Esophagus squamous epithelium (tissue), 5 donors: ENCODE measurements at regions not wholly inside any gene's neighbourhood (a gene's known extent, or its start where the extent isn't known, plus 50 kb on each side); places are given as distances from the start of the nearest gene placed in this dataset.

ENCODE experiments used
- DNase-seq: peaks from one replicate; lab custom pipeline; 2025; lab: John Stamatoyannopoulos, UW
- H3K27ac ChIP-seq, 4 donors: fragments of 200-600 bp; sonication (generic); one replicate each; pipeline ENCODE4 v1.5.1; 2016 to 2019; ENCODE audit warnings: mild to moderate bottlenecking in 1 of 4
- H3K27me3 ChIP-seq, 4 donors: fragments of 200-600 bp; sonication (generic); 1 replicate in 3 of 4; 2 replicates in 1 of 4; pipeline versions ENCODE4 v1.5.1 to v1.6.0; 2017 to 2021; ENCODE audit warnings: antibody characterized with exemption in 1 of 4
- H3K36me3 ChIP-seq, 3 donors: fragments of 200-600 bp; sonication (generic); one replicate each; pipeline ENCODE4 v1.5.1; 2016 to 2019
- H3K4me1 ChIP-seq, 3 donors: fragments of 200-600 bp; sonication (generic); one replicate each; pipeline ENCODE4 v1.5.1; 2017 to 2019
- H3K4me3 ChIP-seq, 4 donors: fragments of 200-600 bp; sonication (generic); 1 replicate in 3 of 4; 2 replicates in 1 of 4; pipeline ENCODE4 v1.5.1; 2016 to 2019; ENCODE audit warnings: mild to moderate bottlenecking in 2 of 4, moderate library complexity in 1 of 4
- H3K9me3 ChIP-seq, 3 donors: fragments of 200-600 bp; sonication (generic); one replicate each; pipeline ENCODE4 v1.5.1; 2016 to 2019
- CTCF ChIP-seq, 6 experiments: fragments of 450-650 bp in 4 of 6; fragments of 200-600 bp in 2 of 6; sonication (generic) in 2 of 6; IDR thresholded peaks; one replicate each; pipeline ENCODE4 v1.5.1; 2016 to 2019; ENCODE audit warnings: antibody characterized with exemption in 6 of 6, mild to moderate bottlenecking in 4 of 6, moderate library complexity in 4 of 6
- POLR2A ChIP-seq, 4 donors: fragments of 450-650 bp; IDR thresholded peaks; one replicate each; pipeline ENCODE4 v1.6.1; 2017; ENCODE audit warnings: antibody characterized with exemption in 4 of 4, mild to moderate bottlenecking in 4 of 4, moderate library complexity in 3 of 4
- WGBS, 2 donors: methylation state at CpG; one replicate each; pipeline ENCODE4 v1.1.5; 2018; 5-methylcytosine and 5-hydroxymethylcytosine counted together
- intact Hi-C: fragments of 100-400 bp; cut with DNase I; formaldehyde crosslinking; loops from one replicate; pipeline ENCODE4 v1.15.0; 2022
- donor health status: DM: yes; HTN: yes; CAD: no.

DNA sequence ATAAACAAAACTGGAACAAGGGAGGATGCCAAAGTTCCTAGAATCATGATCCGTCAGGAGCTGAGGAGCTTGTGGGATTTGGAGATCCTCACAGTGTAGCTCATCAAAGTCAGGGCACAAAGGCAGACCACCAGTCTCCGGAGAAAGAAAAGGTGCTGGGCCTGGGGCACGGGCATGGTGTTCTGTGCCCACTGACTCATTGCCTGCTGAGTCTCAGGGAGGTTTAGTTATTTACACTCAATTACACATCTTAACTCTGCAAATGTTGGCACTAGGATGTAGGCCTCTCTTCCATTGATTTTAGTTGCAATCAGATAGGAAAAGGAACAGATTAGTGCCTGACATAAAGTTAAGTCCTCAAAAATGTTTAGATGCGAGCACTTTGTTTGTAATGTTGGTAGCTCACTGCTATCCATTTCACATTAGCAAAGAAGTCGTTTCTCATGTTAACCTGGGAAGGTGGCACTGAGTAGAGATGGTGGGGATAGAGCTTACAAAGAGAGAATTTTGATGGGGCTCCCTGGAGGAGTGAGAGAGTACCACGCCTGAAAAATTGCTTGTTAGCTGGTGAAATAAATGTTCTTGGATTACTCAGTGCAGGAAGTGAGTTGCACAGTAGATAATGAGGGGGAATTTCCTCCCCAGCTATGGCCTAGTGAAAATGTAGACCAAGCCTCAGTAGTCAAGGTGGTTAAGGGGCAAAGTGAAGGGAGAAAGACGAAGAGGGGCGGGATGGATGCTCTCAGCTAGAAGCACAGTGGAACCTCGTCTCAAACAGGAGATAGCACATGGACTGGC, 109.5 kb upstream of the CD180 start:
- peak overlapping the region; percentile 39 to 86 (median 81) for H3K27ac ChIP-seq
- H3K27me3 ChIP-seq = no peaks in the 10 kb centered on the region
- no peak for TF ChIP-seq POLR2A (IDR thresholded peaks at IDR 0.05)
- TF ChIP-seq CTCF (IDR thresholded peaks at IDR 0.05) = no peak
- H3K4me3 ChIP-seq = no peak overlapping the region
- no peak for DNase-seq
- H3K4me1 ChIP-seq = peaks cover 13 to 48% (median 24%) of the 10 kb centered on the region in 3 donors
- 71 to 74% methylated on average over 9 of the region's 9 CpGs for WGBS, 2 donors
- H3K9me3 ChIP-seq = peaks cover 0 to 5% (median 0%) of the 10 kb centered on the region in 3 donors
- intact Hi-C loops = no loop called here
- H3K36me3 ChIP-seq = no peaks in the 10 kb centered on the region

GRCh38 chr5:67305401-67305800, 108.8 kb upstream of the CD180 start:
- 100% methylated on average over 1 of the region's 1 CpG for WGBS, 2 donors
- H3K36me3 ChIP-seq = no peaks in the 10 kb centered on the region
- peaks cover 16 to 55% (median 31%) of the 10 kb centered on the region in 3 donors for H3K4me1 ChIP-seq
- TF ChIP-seq CTCF (IDR thresholded peaks at IDR 0.05) (no peak), POLR2A (IDR thresholded peaks at IDR 0.05) (no peak)
- H3K4me3 ChIP-seq = no peak overlapping the region
- peaks cover 0 to 5% (median 0%) of the 10 kb centered on the region in 3 donors for H3K9me3 ChIP-seq
- no peak for DNase-seq
- peak overlapping the region; percentile 39 to 86 (median 81) for H3K27ac ChIP-seq
- intact Hi-C loops = no loop called here
- H3K27me3 ChIP-seq = no peaks in the 10 kb centered on the region

GRCh38 chr5:67303356-67303755, 106.8 kb upstream of the CD180 start:
- TF ChIP-seq CTCF (IDR thresholded peaks at IDR 0.05) (no peak), POLR2A (IDR thresholded peaks at IDR 0.05) (no peak)
- Histone ChIP-seq H3K4me3 (no peak overlapping the region), H3K4me1 (peaks cover 16 to 52% (median 36%) of the 10 kb centered on the region in 3 donors), H3K27me3 (no peaks in the 10 kb centered on the region), H3K36me3 (no peaks in the 10 kb centered on the region), H3K27ac (peak overlapping the region in 3 of 4 donors; percentile 64 to 89 (median 86)), H3K9me3 (no peaks in the 10 kb centered on the region)
- WGBS, 2 donors = 56 to 65% methylated on average over 2 to 3 of the region's 3 CpGs
- no peak for DNase-seq
- intact Hi-C loops = no loop called here

DNA sequence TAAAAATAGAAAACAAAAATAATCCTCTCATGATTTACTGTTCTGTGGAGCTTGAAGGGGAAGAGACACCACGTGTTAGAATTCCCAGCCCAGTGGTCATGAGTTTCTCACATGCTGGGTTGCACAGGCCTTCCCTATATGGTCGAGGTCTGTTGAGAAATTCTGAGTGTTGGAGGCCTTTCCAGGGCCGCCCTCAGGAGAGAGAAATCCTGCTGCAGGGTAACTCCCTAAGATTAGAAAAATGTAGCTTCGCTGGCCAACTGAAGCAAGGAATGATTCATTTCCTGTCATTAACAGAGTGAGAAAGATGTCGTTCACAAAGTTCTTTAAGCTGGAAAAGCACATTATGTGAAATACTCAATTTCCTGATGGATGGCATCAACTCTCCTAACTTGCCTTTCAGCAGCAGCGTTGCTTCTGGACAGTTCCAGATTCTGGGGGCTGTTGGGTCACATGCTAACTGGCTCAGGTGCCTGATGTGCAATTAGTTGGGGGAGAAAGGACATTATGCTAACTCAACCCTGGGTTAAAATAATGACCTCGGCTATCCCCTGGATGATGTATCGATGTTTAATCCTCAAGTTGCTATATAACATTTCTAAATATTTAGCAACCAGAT, 104.8 kb upstream of the CD180 start:
- Histone ChIP-seq H3K36me3 (no peaks in the 10 kb centered on the region), H3K4me3 (no peak overlapping the region), H3K27ac (peak overlapping the region; percentile 57 to 89 (median 86)), H3K27me3 (no peaks in the 10 kb centered on the region), H3K9me3 (no peaks in the 10 kb centered on the region), H3K4me1 (peaks cover 13 to 52% (median 33%) of the 10 kb centered on the region in 3 donors)
- peak; percentile 3 for DNase-seq
- TF ChIP-seq CTCF (IDR thresholded peaks at IDR 0.05) = no peak
- TF ChIP-seq POLR2A (IDR thresholded peaks at IDR 0.05) = no peak
- intact Hi-C loops = no loop called here
- WGBS, 2 donors = 8 to 17% methylated on average over 8 of the region's 8 CpGs

DNA sequence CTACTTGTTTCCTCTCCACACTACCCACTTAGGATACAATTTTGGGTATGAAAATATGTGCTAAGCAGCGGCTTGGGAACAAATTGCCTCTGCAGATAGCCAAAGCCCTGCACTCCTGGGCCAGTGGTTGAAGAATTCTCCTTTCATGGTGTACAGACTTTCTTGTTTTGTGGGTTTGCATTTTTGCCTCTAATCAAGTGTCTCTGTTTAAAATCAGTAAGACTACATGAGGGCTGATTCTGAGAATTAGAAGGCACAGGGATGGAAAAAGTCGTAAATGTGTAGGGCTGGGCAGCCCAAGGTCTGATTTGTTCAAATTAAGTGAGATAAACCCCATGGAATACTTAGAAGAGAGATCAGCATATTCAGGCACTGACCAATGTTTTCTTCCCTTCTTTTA, 103.7 kb upstream of the CD180 start:
- Histone ChIP-seq H3K27me3 (no peaks in the 10 kb centered on the region), H3K36me3 (no peaks in the 10 kb centered on the region), H3K9me3 (no peaks in the 10 kb centered on the region), H3K4me3 (no peak overlapping the region), H3K4me1 (peaks cover 10 to 41% (median 22%) of the 10 kb centered on the region in 3 donors), H3K27ac (peak overlapping the region; percentile 57 to 89 (median 86))
- TF ChIP-seq POLR2A (IDR thresholded peaks at IDR 0.05) = no peak
- 88 to 89% methylated on average over 2 of the region's 2 CpGs for WGBS, 2 donors
- DNase-seq = no peak
- intact Hi-C loops = no loop called here
